GM12874 (cell line): ENCODE measurements at regions not wholly inside any gene's neighbourhood (a gene's known extent, or its start where the extent isn't known, plus 50 kb on each side); places are given as distances from the start of the nearest gene placed in this dataset.

Source experiments
- TF ChIP-seq, protein P1 (sequence below): IDR thresholded peaks from 2 replicates; pipeline ENCODE4 v1.5.1; 2011; ENCODE audit warnings: low read depth, mild to moderate bottlenecking, control low read depth, low read length, moderate library complexity; ENCODE audit not compliant: insufficient read depth

DNA sequence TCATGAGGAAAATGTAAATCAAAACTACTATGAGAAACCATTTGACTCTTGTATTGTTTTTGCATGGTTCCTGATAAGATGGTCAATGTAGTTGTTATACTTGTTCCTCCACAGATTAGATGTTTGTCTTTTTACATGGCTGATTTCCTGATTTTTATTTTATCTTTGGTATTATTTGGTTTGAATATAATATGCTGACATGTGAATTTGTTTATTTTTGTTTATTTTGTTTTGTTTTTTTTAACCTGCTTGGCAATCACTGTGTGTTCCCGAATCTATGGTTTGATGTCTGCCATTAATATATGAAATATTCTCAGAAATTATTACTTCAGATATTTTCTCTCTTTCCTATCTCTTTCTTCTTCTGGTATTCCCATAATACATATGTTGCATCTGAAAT is 899.5 kb upstream of the ADGRB3 start:
- TF ChIP-seq, protein P1, sequence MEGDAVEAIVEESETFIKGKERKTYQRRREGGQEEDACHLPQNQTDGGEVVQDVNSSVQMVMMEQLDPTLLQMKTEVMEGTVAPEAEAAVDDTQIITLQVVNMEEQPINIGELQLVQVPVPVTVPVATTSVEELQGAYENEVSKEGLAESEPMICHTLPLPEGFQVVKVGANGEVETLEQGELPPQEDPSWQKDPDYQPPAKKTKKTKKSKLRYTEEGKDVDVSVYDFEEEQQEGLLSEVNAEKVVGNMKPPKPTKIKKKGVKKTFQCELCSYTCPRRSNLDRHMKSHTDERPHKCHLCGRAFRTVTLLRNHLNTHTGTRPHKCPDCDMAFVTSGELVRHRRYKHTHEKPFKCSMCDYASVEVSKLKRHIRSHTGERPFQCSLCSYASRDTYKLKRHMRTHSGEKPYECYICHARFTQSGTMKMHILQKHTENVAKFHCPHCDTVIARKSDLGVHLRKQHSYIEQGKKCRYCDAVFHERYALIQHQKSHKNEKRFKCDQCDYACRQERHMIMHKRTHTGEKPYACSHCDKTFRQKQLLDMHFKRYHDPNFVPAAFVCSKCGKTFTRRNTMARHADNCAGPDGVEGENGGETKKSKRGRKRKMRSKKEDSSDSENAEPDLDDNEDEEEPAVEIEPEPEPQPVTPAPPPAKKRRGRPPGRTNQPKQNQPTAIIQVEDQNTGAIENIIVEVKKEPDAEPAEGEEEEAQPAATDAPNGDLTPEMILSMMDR: no peak

DNA sequence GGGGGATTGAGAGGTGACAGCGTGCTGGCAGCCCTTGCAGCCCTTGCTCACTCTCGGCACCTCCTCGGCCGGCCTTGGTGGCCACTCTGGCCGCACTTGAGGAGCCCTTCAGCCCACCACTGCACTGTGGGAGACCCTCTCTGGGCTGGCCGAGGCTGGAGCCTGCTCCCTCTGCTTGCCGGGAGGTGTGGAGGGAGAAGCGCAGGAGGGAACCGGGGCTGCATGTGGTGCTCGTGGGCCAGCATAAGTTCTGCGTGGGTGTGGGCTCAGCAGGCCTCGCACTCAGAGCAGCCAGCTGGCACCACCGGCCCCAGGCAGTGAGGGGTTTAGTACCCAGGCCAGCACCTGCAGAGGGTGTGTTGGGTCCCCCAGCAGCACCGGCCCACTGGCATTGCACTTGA is 912.2 kb upstream of the ADGRB3 start:
- TF ChIP-seq, protein P1: no peak

DNA sequence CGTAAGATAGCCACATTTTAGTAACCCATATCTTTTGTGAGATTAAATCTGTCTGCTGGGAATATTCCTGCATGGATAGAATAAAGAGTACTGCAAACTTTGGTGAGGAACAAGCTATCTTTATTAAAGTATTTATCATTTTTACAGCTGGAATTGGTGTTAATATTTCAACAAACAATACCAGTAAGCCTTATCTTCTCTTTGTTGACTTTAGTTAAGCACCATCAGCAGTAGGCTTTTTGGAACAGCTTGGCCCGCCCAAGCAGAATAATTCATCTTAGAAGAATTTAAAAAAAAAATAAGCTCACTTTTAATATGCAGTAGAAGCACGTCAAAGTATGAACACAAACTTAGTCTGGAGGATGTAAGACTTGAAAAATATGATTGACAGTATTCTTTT is 917.8 kb upstream of the ADGRB3 start:
- TF ChIP-seq, protein P1: no peak

DNA sequence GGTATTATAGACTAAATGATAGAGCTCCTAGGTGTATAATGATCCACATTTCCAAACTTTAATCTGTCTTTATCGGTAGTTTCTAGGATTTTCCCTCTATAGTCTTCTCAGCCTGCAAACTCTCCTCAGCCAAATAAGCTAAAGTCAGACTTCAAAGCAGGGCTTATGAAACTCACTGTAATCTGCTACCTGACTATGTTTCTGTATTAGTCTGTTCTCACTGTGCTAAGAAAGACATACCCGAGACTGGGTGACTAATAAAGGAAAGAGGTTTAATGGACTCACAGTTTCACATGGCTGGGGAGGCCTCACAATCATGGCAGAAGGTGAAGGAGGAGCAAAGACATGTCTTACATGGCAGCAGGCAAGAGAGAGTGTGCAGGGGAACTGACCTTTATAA is 928.7 kb upstream of the ADGRB3 start:
- TF ChIP-seq, protein P1: no peak

DNA sequence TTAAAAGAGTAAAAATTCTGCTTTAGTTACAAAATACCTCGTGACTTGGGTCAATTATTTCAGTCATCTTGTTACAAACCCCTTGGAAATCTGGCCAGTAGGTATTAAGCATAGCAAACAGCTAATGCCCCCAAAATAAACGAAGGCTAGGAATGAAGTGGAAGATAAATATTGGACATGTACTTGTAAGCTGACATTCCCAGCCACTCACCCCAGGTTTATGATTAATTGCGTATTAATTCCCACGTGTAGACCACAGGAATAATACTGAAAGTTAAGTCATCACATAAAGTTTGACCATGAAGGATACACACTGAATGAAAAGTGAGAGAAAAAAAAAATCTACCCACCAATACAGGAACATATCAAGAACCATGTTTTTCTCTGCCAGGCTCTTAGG is 936.5 kb upstream of the ADGRB3 start:
- TF ChIP-seq, protein P1: no peak

DNA sequence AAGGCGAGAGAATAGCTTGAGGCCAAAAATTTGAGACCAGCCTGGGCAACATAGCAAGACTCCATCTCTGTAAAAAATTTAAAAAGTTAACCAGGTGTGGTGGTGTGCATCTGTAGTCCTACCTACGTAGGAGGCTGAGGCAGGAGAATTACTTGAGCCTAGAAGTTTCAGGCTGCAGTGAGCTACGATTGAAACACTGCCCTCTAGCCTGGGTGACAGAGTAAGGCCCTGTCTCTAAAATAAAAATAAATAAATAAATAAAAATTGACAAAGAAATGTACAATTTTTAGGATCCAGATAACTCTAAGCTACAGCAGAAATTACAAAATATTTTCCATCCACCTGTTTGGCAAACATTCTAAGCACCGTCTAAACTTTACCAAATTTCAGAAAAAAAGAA is 941.0 kb upstream of the ADGRB3 start:
- TF ChIP-seq, protein P1: no peak

DNA sequence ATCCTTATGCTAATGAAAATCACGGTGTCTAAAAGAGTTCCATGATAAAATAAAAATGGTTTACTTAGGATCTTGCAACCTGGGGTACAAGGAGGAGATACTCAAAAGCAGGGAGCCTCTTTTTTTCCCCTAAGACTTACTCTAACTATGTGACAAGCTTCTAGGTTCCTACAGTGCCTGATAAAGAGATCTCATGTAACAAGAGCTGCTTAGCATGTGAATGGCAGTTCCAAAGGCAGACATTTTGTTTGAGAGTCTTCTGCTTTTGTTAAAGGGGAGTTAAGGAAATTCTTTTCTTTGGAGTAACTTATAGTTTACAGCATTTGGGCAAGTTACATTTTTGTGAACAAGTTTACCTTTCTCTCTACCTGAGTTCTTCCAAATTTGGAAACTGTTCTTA is 945.8 kb upstream of the ADGRB3 start:
- TF ChIP-seq, protein P1: no peak

DNA sequence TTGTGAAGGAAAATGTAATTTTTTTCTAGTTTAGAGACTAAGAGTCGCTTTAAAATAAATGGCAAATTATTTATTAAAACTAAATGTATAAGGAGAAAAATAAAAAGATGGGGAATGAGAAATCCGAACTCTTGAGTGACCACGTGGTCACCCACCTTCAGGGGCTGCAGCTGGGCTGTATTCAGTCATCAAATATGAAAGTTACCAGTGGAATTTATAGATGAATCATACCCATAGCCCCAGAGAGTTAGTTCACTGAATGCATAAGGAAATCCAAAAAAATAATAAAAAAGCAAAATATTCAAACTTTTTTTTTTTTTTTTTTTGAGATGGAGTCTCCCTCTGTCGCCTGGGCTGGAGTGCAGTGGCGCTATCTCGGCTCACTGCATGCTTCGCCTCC is 947.7 kb upstream of the ADGRB3 start:
- TF ChIP-seq, protein P1: no peak
